ENCODE measurements at regions not wholly inside any gene's neighbourhood (a gene's known extent, or its start where the extent isn't known, plus 50 kb on each side); places are given as distances from the start of the nearest gene placed in this dataset.

DNA sequence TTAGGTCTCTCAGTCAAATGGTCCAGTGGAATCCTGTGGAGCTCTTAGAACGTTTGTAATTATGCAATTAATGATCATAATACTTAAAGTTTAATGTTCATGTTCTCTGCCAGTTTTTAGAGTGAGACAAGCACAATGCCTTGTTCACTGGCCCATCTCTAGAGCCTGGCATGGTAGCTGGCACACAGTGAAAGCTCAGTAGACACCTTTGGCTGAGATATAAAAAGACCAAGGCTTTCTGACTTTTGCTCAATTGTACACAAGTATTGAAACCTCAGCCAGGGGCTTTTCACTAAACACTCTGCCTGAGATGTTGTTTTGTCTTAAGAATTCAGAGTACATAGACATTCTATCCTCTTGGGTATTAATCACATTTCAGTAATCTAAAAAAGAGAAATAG lies 241.8 kb upstream of the ATP2B1 start:
- no peak overlapping the region for H3K4me3 ChIP-seq (ENCODE audit: low read length)
- H3K27me3 ChIP-seq (replicated peaks; ENCODE audit: insufficient read depth, low read length), result no peaks in the 10 kb centered on the region
- H3K4me1 ChIP-seq (ENCODE audit: low read length), result no peaks in the 10 kb centered on the region
- H4K20me1 ChIP-seq (ENCODE audit: insufficient read depth, low read length), result no peaks in the 10 kb centered on the region
- no peaks in the 10 kb centered on the region for H3K9me2 ChIP-seq (replicated peaks; ENCODE audit: insufficient read depth, low read length)
- no peaks in the 10 kb centered on the region for H3K9me3 ChIP-seq (replicated peaks; ENCODE audit: insufficient read depth, low read length)
- TF ChIP-seq, protein P1, sequence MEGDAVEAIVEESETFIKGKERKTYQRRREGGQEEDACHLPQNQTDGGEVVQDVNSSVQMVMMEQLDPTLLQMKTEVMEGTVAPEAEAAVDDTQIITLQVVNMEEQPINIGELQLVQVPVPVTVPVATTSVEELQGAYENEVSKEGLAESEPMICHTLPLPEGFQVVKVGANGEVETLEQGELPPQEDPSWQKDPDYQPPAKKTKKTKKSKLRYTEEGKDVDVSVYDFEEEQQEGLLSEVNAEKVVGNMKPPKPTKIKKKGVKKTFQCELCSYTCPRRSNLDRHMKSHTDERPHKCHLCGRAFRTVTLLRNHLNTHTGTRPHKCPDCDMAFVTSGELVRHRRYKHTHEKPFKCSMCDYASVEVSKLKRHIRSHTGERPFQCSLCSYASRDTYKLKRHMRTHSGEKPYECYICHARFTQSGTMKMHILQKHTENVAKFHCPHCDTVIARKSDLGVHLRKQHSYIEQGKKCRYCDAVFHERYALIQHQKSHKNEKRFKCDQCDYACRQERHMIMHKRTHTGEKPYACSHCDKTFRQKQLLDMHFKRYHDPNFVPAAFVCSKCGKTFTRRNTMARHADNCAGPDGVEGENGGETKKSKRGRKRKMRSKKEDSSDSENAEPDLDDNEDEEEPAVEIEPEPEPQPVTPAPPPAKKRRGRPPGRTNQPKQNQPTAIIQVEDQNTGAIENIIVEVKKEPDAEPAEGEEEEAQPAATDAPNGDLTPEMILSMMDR (IDR thresholded peaks at IDR 0.05; ENCODE audit: low read length), result no peak
- TF ChIP-seq EZH2 (optimal IDR thresholded peaks at IDR 0.05; ENCODE audit: low read depth, low read length), result no peak
- no peak for TF ChIP-seq EZH2phosphoT487 (IDR thresholded peaks at IDR 0.05; ENCODE audit: low read length)
- no peaks in the 10 kb centered on the region for H3K79me2 ChIP-seq (ENCODE audit: low read length)
- H3K36me3 ChIP-seq (replicated peaks; ENCODE audit: insufficient read depth, low read length), result no peaks in the 10 kb centered on the region
- H3K27ac ChIP-seq (ENCODE audit: low read length), result no peak overlapping the region
- no peak overlapping the region for H3K9ac ChIP-seq (ENCODE audit: low read length)
- no peak overlapping the region for H2AFZ ChIP-seq (ENCODE audit: low read length)
- no peak for DNase-seq
- no peak overlapping the region for H3K4me2 ChIP-seq (ENCODE audit: low read depth, low read length)
- H3F3A ChIP-seq (ENCODE audit: insufficient read depth, low read length), result no peaks in the 10 kb centered on the region

DNA sequence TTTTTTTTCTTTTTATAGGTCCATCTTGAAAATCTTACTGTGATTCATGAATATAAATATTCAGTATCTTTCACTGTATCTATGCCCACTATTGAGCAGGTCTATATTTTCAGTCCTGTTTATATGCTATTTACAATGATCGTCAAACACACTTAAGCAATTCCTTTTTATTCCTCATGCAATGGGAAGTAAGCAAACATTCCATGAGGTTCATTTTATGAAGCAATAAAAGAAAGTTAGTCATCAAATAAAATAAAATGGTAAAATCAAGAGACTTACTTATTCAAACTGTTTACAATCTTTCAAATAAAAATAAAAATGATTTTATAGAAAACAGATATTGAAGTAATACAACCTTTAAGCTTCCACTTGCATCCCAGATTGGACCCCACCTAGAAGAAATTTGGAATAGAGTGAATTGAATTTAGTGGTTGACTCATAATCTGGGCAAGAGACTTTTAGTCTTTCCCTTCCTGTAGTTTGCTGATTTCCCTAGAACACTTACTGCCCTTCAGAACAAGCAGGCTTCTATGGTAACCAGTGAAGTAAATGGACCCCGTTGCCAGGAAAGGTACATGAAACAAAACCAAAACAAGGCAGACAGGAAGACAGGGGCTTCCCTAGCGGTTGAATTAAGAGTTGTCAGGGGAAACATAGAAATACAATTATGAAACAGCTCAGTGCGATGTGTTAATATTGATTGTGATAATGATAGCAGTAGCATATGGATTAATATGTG lies 241.0 kb upstream of the ATP2B1 start:
- Histone ChIP-seq H3K27ac (ENCODE audit: low read length) (no peak overlapping the region), H3K79me2 (ENCODE audit: low read length) (no peaks in the 10 kb centered on the region), H3K9me3 (replicated peaks; ENCODE audit: insufficient read depth, low read length) (no peaks in the 10 kb centered on the region), H3K9ac (ENCODE audit: low read length) (no peak overlapping the region), H3K4me3 (ENCODE audit: low read length) (no peak overlapping the region), H4K20me1 (ENCODE audit: insufficient read depth, low read length) (no peaks in the 10 kb centered on the region), H3K4me2 (ENCODE audit: low read depth, low read length) (no peak overlapping the region), H3K9me2 (replicated peaks; ENCODE audit: insufficient read depth, low read length) (no peaks in the 10 kb centered on the region), H3K36me3 (replicated peaks; ENCODE audit: insufficient read depth, low read length) (no peaks in the 10 kb centered on the region), H3K27me3 (replicated peaks; ENCODE audit: insufficient read depth, low read length) (no peaks in the 10 kb centered on the region), H3F3A (ENCODE audit: insufficient read depth, low read length) (no peaks in the 10 kb centered on the region), H2AFZ (ENCODE audit: low read length) (no peak overlapping the region), H3K4me1 (ENCODE audit: low read length) (no peaks in the 10 kb centered on the region)
- no peak for DNase-seq
- TF ChIP-seq EZH2phosphoT487 (IDR thresholded peaks at IDR 0.05; ENCODE audit: low read length), result no peak
- no peak for TF ChIP-seq EZH2 (optimal IDR thresholded peaks at IDR 0.05; ENCODE audit: low read depth, low read length)
- TF ChIP-seq, protein P1 (IDR thresholded peaks at IDR 0.05; ENCODE audit: low read length), result no peak

DNA sequence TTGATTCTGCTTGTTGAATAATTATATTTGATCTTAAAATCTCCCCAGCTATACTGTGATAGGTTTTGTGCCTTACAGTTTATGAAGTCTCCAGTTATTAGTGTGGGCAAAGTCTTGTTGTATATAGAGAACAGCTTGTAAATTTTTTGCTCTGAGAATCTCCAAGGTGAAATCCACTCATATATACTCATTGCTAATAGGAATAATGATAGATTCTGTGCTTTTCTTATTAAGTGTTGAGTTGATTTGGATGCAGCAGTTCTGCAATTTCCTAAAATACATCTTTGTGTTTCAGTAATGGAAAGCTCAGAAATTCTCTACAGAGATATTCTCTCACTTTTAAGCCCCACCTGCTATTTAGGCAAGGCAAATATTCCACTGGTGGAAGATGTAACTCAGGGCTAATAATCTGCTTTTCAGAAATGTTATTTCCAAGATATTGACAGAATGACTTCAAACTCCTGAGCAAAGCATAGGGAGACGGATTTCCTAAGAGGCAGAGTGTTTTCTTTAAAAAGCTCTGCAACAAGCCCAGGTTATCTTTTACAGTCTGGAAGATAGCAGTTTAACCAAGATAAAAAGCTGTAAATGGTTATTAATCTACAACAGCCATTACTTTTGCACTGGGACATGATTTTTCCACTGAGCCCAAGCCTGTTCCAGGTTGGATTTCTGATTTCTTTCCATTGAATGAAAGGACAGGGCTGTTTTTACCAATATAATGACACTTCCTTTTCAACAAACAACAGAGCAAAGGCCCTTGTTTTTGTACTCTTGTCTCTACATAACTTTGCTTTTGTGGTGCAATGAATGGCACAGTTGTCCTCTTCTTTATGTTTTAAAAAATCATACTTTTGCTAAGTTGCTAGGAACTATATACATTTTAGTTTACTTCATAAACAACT lies 239.9 kb upstream of the ATP2B1 start:
- TF ChIP-seq EZH2phosphoT487 (IDR thresholded peaks at IDR 0.05; ENCODE audit: low read length), result no peak
- TF ChIP-seq, protein P1 (IDR thresholded peaks at IDR 0.05; ENCODE audit: low read length), result no peak
- no peak for TF ChIP-seq EZH2 (optimal IDR thresholded peaks at IDR 0.05; ENCODE audit: low read depth, low read length)
- H3K9ac ChIP-seq (ENCODE audit: low read length), result no peak overlapping the region

More for the DNA sequence above, 239.9 kb upstream of the ATP2B1 start:
- no peaks in the 10 kb centered on the region for H3K9me2 ChIP-seq (replicated peaks; ENCODE audit: insufficient read depth, low read length)
- no peak for DNase-seq
- H3K9me3 ChIP-seq (replicated peaks; ENCODE audit: insufficient read depth, low read length), result no peaks in the 10 kb centered on the region
- no peaks in the 10 kb centered on the region for H3F3A ChIP-seq (ENCODE audit: insufficient read depth, low read length)
- H3K27ac ChIP-seq (ENCODE audit: low read length), result no peak overlapping the region
- no peak overlapping the region for H2AFZ ChIP-seq (ENCODE audit: low read length)
- no peaks in the 10 kb centered on the region for H3K4me1 ChIP-seq (ENCODE audit: low read length)
- no peak overlapping the region for H3K4me3 ChIP-seq (ENCODE audit: low read length)
- H3K36me3 ChIP-seq (replicated peaks; ENCODE audit: insufficient read depth, low read length), result no peaks in the 10 kb centered on the region
- no peaks in the 10 kb centered on the region for H3K79me2 ChIP-seq (ENCODE audit: low read length)
- H4K20me1 ChIP-seq (ENCODE audit: insufficient read depth, low read length), result no peaks in the 10 kb centered on the region
- no peak overlapping the region for H3K4me2 ChIP-seq (ENCODE audit: low read depth, low read length)
- no peaks in the 10 kb centered on the region for H3K27me3 ChIP-seq (replicated peaks; ENCODE audit: insufficient read depth, low read length)
